Tibial nerve (tissue), 4 donors: ENCODE measurements at regions not wholly inside any gene's neighbourhood (a gene's known extent, or its start where the extent isn't known, plus 50 kb on each side); places are given as distances from the start of the nearest gene placed in this dataset.

Source experiments
- DNase-seq, 2 donors: peaks; one replicate each; pipeline ENCODE4 v3.0.0-alpha.2; 2019; ENCODE audit warnings: low spot score in 2 of 2
- H3K27ac ChIP-seq, 4 donors: fragments of 200-600 bp; sonication (generic) in 3 of 4; one replicate each; pipeline ENCODE4 v1.5.1; 2017 to 2019; ENCODE audit warnings: mild to moderate bottlenecking in 1 of 4
- H3K27me3 ChIP-seq, 2 donors: fragments of 200-600 bp; sonication (generic) in 1 of 2; one replicate each; pipeline versions ENCODE4 v1.5.1 to v1.6.0; 2017 to 2019
- H3K36me3 ChIP-seq, 3 donors: fragments of 200-600 bp; sonication (generic); one replicate each; pipeline ENCODE4 v1.5.1; 2018 to 2019
- H3K4me1 ChIP-seq, 4 donors: fragments of 200-600 bp; sonication (generic) in 3 of 4; one replicate each; pipeline ENCODE4 v1.5.1; 2017 to 2019
- H3K4me3 ChIP-seq, 4 donors: fragments of 200-600 bp; sonication (generic) in 3 of 4; one replicate each; pipeline ENCODE4 v1.5.1; 2017 to 2019; ENCODE audit warnings: mild to moderate bottlenecking in 1 of 4, moderate library complexity in 1 of 4
- H3K9me3 ChIP-seq, 4 donors: fragments of 200-600 bp; sonication (generic) in 3 of 4; one replicate each; pipeline ENCODE4 v1.5.1; 2017 to 2019
- CTCF ChIP-seq, 5 experiments: fragments of 200-600 bp in 3 of 5; fragments of 450-650 bp in 2 of 5; sonication (generic) in 3 of 5; IDR thresholded peaks; one replicate each; pipeline ENCODE4 v1.5.1; 2016 to 2019; ENCODE audit warnings: antibody characterized with exemption in 5 of 5, mild to moderate bottlenecking in 3 of 5, moderate library complexity in 2 of 5
- EP300 ChIP-seq, 2 donors: sonication (generic); formaldehyde crosslinking; IDR thresholded peaks; one replicate each; pipeline ENCODE4 v1.6.1; 2017; ENCODE audit warnings: antibody characterized with exemption in 2 of 2, mild to moderate bottlenecking in 1 of 2
- POLR2A ChIP-seq, 2 donors: fragments of 450-650 bp; IDR thresholded peaks; one replicate each; pipeline ENCODE4 v1.6.1; 2017; ENCODE audit warnings: antibody characterized with exemption in 2 of 2, mild to moderate bottlenecking in 2 of 2, moderate library complexity in 2 of 2
- WGBS, 2 donors: methylation state at CpG; one replicate each; pipeline ENCODE4 v1.1.5; 2018; 5-methylcytosine and 5-hydroxymethylcytosine counted together

DNA sequence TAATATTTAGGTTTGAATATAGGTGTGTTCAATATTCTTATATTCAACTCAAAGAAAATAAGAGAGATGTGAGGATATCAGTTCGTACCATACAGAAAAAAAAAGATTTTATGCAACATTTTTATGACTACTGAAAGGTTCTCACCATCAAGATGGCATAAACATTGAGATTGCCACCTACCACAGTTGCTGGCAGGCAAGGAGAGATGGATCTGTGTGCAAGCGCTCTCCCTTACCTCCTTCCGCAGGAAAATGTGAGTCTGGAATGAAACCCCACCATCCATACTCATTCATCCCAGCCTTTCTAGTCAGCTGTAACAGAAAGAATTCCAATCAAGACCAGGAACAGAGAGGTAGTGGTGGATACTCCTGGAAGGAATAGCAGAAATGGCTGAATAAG is 376.9 kb downstream of the PPP3CA start:
- no peak for DNase-seq
- Histone ChIP-seq H3K4me3 (no peak overlapping the region), H3K27ac (no peak overlapping the region), H3K9me3 (no peaks in the 10 kb centered on the region), H3K27me3 (no peaks in the 10 kb centered on the region), H3K4me1 (no peaks in the 10 kb centered on the region), H3K36me3 (no peaks in the 10 kb centered on the region)
- TF ChIP-seq EP300 (IDR thresholded peaks at IDR 0.05) (no peak), CTCF (IDR thresholded peaks at IDR 0.05) (no peak), POLR2A (IDR thresholded peaks at IDR 0.05) (no peak)
- WGBS, 2 donors: 96 to 98% methylated on average over 3 of the region's 3 CpGs

DNA sequence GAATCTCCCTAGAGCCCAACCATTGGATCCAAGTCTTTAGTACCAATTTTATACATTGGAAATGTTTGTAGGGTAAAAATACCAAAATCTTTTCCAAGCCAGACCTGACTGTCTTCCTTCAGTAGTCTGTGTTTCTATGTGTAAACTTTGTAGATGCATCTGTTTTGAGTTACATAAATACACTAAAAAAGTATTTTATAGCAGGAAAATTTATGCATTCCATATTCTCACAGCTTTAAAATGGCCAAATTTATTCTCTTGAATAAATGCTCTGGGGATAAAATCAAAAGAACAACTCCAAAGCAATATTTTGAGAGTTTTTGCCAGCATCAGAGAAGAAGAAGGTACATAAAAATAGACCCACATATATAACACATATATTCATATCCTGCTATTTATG is 377.4 kb downstream of the PPP3CA start:
- H3K4me1 ChIP-seq: no peaks in the 10 kb centered on the region
- TF ChIP-seq POLR2A (IDR thresholded peaks at IDR 0.05) (no peak), EP300 (IDR thresholded peaks at IDR 0.05) (no peak), CTCF (IDR thresholded peaks at IDR 0.05) (no peak)
- no peaks in the 10 kb centered on the region for H3K36me3 ChIP-seq
- H3K27me3 ChIP-seq: no peaks in the 10 kb centered on the region
- H3K27ac ChIP-seq: no peak overlapping the region
- H3K9me3 ChIP-seq: no peaks in the 10 kb centered on the region
- H3K4me3 ChIP-seq: no peak overlapping the region
- no peak for DNase-seq

- DNase-seq: no peak
- Histone ChIP-seq H3K36me3 (no peaks in the 10 kb centered on the region), H3K27ac (no peak overlapping the region), H3K4me1 (no peaks in the 10 kb centered on the region), H3K27me3 (no peaks in the 10 kb centered on the region), H3K4me3 (no peak overlapping the region), H3K9me3 (no peaks in the 10 kb centered on the region)
- TF ChIP-seq EP300 (IDR thresholded peaks at IDR 0.05) (no peak), POLR2A (IDR thresholded peaks at IDR 0.05) (no peak), CTCF (IDR thresholded peaks at IDR 0.05) (no peak)
- 88 to 91% methylated on average over 2 of the region's 2 CpGs for WGBS, 2 donors
Observed at GRCh38 chr4:100968046-100968445, 379.3 kb downstream of the PPP3CA start.

- Histone ChIP-seq H3K4me3 (no peak overlapping the region), H3K27ac (no peak overlapping the region), H3K4me1 (no peaks in the 10 kb centered on the region), H3K27me3 (no peaks in the 10 kb centered on the region), H3K9me3 (no peaks in the 10 kb centered on the region), H3K36me3 (no peaks in the 10 kb centered on the region)
- no peak for TF ChIP-seq POLR2A (IDR thresholded peaks at IDR 0.05)
- TF ChIP-seq EP300 (IDR thresholded peaks at IDR 0.05): no peak
- no peak for TF ChIP-seq CTCF (IDR thresholded peaks at IDR 0.05)
- WGBS, 2 donors: 60 to 82% methylated on average over 1 of the region's 1 CpG
- no peak for DNase-seq
Observed at GRCh38 chr4:100963627-100964026, 383.7 kb downstream of the PPP3CA start.

GRCh38 chr4:100962698-100963097 is 384.6 kb downstream of the PPP3CA start:
- no peak overlapping the region for H3K4me3 ChIP-seq
- TF ChIP-seq CTCF (IDR thresholded peaks at IDR 0.05) (no peak), POLR2A (IDR thresholded peaks at IDR 0.05) (no peak), EP300 (IDR thresholded peaks at IDR 0.05) (no peak)
- DNase-seq: no peak

More at GRCh38 chr4:100962698-100963097, 384.6 kb downstream of the PPP3CA start:
- H3K27me3 ChIP-seq: no peaks in the 10 kb centered on the region
- no peaks in the 10 kb centered on the region for H3K36me3 ChIP-seq
- no peaks in the 10 kb centered on the region for H3K9me3 ChIP-seq
- H3K27ac ChIP-seq: no peak overlapping the region
- no peaks in the 10 kb centered on the region for H3K4me1 ChIP-seq
